ENCODE measurements at regions not wholly inside any gene's neighbourhood (a gene's known extent, or its start where the extent isn't known, plus 50 kb on each side); places are given as distances from the start of the nearest gene placed in this dataset.
"Not testable (repeated sequence)": the region's sequence is repeated elsewhere in the genome, so short reads cannot be mapped to it uniquely, and the experiment has no call there.

GRCh38 chr5:104890767-104891166, 1328.2 kb upstream of the NUDT12 start:
- Histone ChIP-seq H3K36me3 (ENCODE audit: control insufficient read depth, insufficient read depth, low read length) (no peaks in the 10 kb centered on the region), H3K27me3 (ENCODE audit: control insufficient read depth, insufficient read depth, low read length, poor library complexity, severe bottlenecking) (no peaks in the 10 kb centered on the region), H3K4me1 (ENCODE audit: control insufficient read depth, insufficient read depth, low read length) (no peaks in the 10 kb centered on the region), H3K9me3 (ENCODE audit: control insufficient read depth, low read length) (no peaks in the 10 kb centered on the region), H3K9ac (ENCODE audit: extremely low read depth, low read length, poor library complexity, severe bottlenecking) (no peak overlapping the region), H3K4me3 (ENCODE audit: low read length) (no peak overlapping the region), H3K27ac (ENCODE audit: low read depth, low read length) (no peak overlapping the region)
- no peak for DNase-seq
- no peak overlapping the region for H3K4me3 Mint-ChIP-seq
- TF ChIP-seq CTCF (conservative IDR thresholded peaks at IDR 0.05): no peak
- WGBS, 2 experiments (ENCODE audit: insufficient coverage in 1 of 2, insufficient read length in 1 of 2): no CpG with 5 or more reads among the region's 1 CpG
- H3K9me3 Mint-ChIP-seq: no peaks in the 10 kb centered on the region
- no peaks in the 10 kb centered on the region for H3K4me1 Mint-ChIP-seq
- H3K36me3 Mint-ChIP-seq (ENCODE audit: low read depth): no peaks in the 10 kb centered on the region
- no peak overlapping the region for H3K27ac Mint-ChIP-seq
- no peaks in the 10 kb centered on the region for H3K27me3 Mint-ChIP-seq (ENCODE audit: insufficient read depth)

GRCh38 chr5:104859437-104859836, 1296.8 kb upstream of the NUDT12 start:
- H3K27ac ChIP-seq (ENCODE audit: low read depth, low read length): no peak overlapping the region
- H3K9ac ChIP-seq (ENCODE audit: extremely low read depth, low read length, poor library complexity, severe bottlenecking): no peak overlapping the region
- peaks cover 5% of the 10 kb centered on the region for H3K4me1 Mint-ChIP-seq
- no peak for TF ChIP-seq CTCF (conservative IDR thresholded peaks at IDR 0.05)
- no peaks in the 10 kb centered on the region for H3K4me1 ChIP-seq (ENCODE audit: control insufficient read depth, insufficient read depth, low read length)
- 91 to 100% methylated on average over 2 to 4 of the region's 4 CpGs for WGBS, 2 experiments (ENCODE audit: insufficient coverage in 1 of 2, insufficient read length in 1 of 2)
- no peaks in the 10 kb centered on the region for H3K27me3 Mint-ChIP-seq (ENCODE audit: insufficient read depth)
- H3K27ac Mint-ChIP-seq: no peak overlapping the region
- H3K36me3 Mint-ChIP-seq (ENCODE audit: low read depth): no peaks in the 10 kb centered on the region
- peaks cover 2% of the 10 kb centered on the region for H3K9me3 Mint-ChIP-seq
- DNase-seq: no peak
- no peaks in the 10 kb centered on the region for H3K9me3 ChIP-seq (ENCODE audit: control insufficient read depth, low read length)
- H3K27me3 ChIP-seq (ENCODE audit: control insufficient read depth, insufficient read depth, low read length, poor library complexity, severe bottlenecking): no peaks in the 10 kb centered on the region
- H3K4me3 Mint-ChIP-seq: no peak overlapping the region
- H3K4me3 ChIP-seq (ENCODE audit: low read length): no peak overlapping the region
- H3K36me3 ChIP-seq (ENCODE audit: control insufficient read depth, insufficient read depth, low read length): no peaks in the 10 kb centered on the region

- not testable (repeated sequence) for H3K36me3 ChIP-seq (ENCODE audit: control insufficient read depth, insufficient read depth, low read length); H3K36me3 Mint-ChIP-seq (ENCODE audit: low read depth); H3K27ac Mint-ChIP-seq; H3K4me3 ChIP-seq (ENCODE audit: low read length); DNase-seq; H3K4me1 ChIP-seq (ENCODE audit: control insufficient read depth, insufficient read depth, low read length); H3K9ac ChIP-seq (ENCODE audit: extremely low read depth, low read length, poor library complexity, severe bottlenecking); H3K4me3 Mint-ChIP-seq; H3K27ac ChIP-seq (ENCODE audit: low read depth, low read length); H3K27me3 Mint-ChIP-seq (ENCODE audit: insufficient read depth); H3K27me3 ChIP-seq (ENCODE audit: control insufficient read depth, insufficient read depth, low read length, poor library complexity, severe bottlenecking)
- peaks cover 34% of the 10 kb centered on the region for H3K9me3 Mint-ChIP-seq
- H3K9me3 ChIP-seq (ENCODE audit: control insufficient read depth, low read length): peaks cover 11% of the 10 kb centered on the region
- peaks cover 12% of the 10 kb centered on the region for H3K4me1 Mint-ChIP-seq
- 94% methylated on average over 5 of the region's 5 CpGs; no CpG with 5 or more reads in 1 of the 2 experiments for WGBS, 2 experiments (ENCODE audit: insufficient coverage in 1 of 2, insufficient read length in 1 of 2)
Measured at GRCh38 chr5:104852099-104852498, 1289.5 kb upstream of the NUDT12 start.

GRCh38 chr5:104845541-104845940, 1283.0 kb upstream of the NUDT12 start:
- no peak overlapping the region for H3K27ac Mint-ChIP-seq
- Histone ChIP-seq H3K4me3 (ENCODE audit: low read length) (no peak overlapping the region), H3K9me3 (ENCODE audit: control insufficient read depth, low read length) (peaks cover 3% of the 10 kb centered on the region), H3K9ac (ENCODE audit: extremely low read depth, low read length, poor library complexity, severe bottlenecking) (no peak overlapping the region), H3K4me1 (ENCODE audit: control insufficient read depth, insufficient read depth, low read length) (peaks cover 4% of the 10 kb centered on the region), H3K27ac (ENCODE audit: low read depth, low read length) (no peak overlapping the region), H3K36me3 (ENCODE audit: control insufficient read depth, insufficient read depth, low read length) (no peaks in the 10 kb centered on the region), H3K27me3 (ENCODE audit: control insufficient read depth, insufficient read depth, low read length, poor library complexity, severe bottlenecking) (no peaks in the 10 kb centered on the region)
- no peak for DNase-seq
- TF ChIP-seq CTCF (conservative IDR thresholded peaks at IDR 0.05): no peak
- no peaks in the 10 kb centered on the region for H3K36me3 Mint-ChIP-seq (ENCODE audit: low read depth)
- 91 to 92% methylated on average over 4 of the region's 4 CpGs for WGBS, 2 experiments (ENCODE audit: insufficient coverage in 1 of 2, insufficient read length in 1 of 2)
- peaks cover 30% of the 10 kb centered on the region for H3K4me1 Mint-ChIP-seq
- peaks cover 4% of the 10 kb centered on the region for H3K27me3 Mint-ChIP-seq (ENCODE audit: insufficient read depth)
- no peak overlapping the region for H3K4me3 Mint-ChIP-seq
- peaks cover 16% of the 10 kb centered on the region for H3K9me3 Mint-ChIP-seq

Measured in endodermal cell (in vitro differentiated cells).